ENCODE measurements at regions not wholly inside any gene's neighbourhood (a gene's known extent, or its start where the extent isn't known, plus 50 kb on each side); places are given as distances from the start of the nearest gene placed in this dataset.

GRCh38 chr11:80916173-80916798 lies 1475.5 kb upstream of the TENM4 start:
- no peak for TF ChIP-seq CTCF (conservative IDR thresholded peaks at IDR 0.05 in 1 of 2, IDR thresholded peaks at IDR 0.05 in 1 of 2; ENCODE audit: extremely low read depth in 1 of 2, insufficient read depth in 1 of 2, low read depth in 1 of 2, low read length in 2 of 2)
- no peak for TF ChIP-seq EZH2 (IDR thresholded peaks at IDR 0.05; ENCODE audit: borderline replicate concordance, low read length)

Data from mammary epithelial cell (primary cell).